Tibial artery (tissue), 4 donors: ENCODE measurements at regions not wholly inside any gene's neighbourhood (a gene's known extent, or its start where the extent isn't known, plus 50 kb on each side); places are given as distances from the start of the nearest gene placed in this dataset.
A peak's percentile ranks its signal among the peaks of the same experiment; 100 is the strongest.

Source experiments
- DNase-seq, 2 donors: peaks; one replicate each; pipeline ENCODE4 v3.0.0-alpha.2; 2019
- H3K27ac ChIP-seq, 2 donors: fragments of 200-600 bp; sonication (generic) in 1 of 2; 1 replicate in 1 of 2; 2 replicates in 1 of 2; pipeline ENCODE4 v1.5.1; 2018 to 2019; ENCODE audit warnings: mild to moderate bottlenecking in 1 of 2
- H3K27me3 ChIP-seq, 2 donors: fragments of 200-600 bp; sonication (generic) in 1 of 2; one replicate each; pipeline versions ENCODE4 v1.5.1 to v1.6.0; 2016 to 2019
- H3K36me3 ChIP-seq, 3 donors: fragments of 200-600 bp; sonication (generic) in 2 of 3; one replicate each; pipeline ENCODE4 v1.5.1; 2016 to 2019; ENCODE audit warnings: mild to moderate bottlenecking in 2 of 3
- H3K4me1 ChIP-seq, 4 donors: fragments of 200-600 bp; sonication (generic) in 2 of 4; 1 replicate in 3 of 4; 2 replicates in 1 of 4; pipeline ENCODE4 v1.5.1; 2016 to 2019
- H3K4me3 ChIP-seq, 2 donors: fragments of 200-600 bp; sonication (generic) in 1 of 2; 1 replicate in 1 of 2; 2 replicates in 1 of 2; pipeline ENCODE4 v1.5.1; 2018 to 2019; ENCODE audit warnings: mild to moderate bottlenecking in 2 of 2
- H3K9me3 ChIP-seq, 3 donors: fragments of 200-600 bp; sonication (generic) in 1 of 3; one replicate each; pipeline ENCODE4 v1.5.1; 2016 to 2019
- intact Hi-C: fragments of 100-400 bp; cut with DNase I; formaldehyde crosslinking; loops from one replicate; pipeline ENCODE4 v1.15.0; 2023; ENCODE audit warnings: low total_unique reads
- TF ChIP-seq, protein P1 (sequence below), 2 experiments: fragments of 200-600 bp in 1 of 2; fragments of 450-650 bp in 1 of 2; IDR thresholded peaks; one replicate each; pipeline ENCODE4 v1.5.1; 2017 to 2019; ENCODE audit warnings: antibody characterized with exemption in 2 of 2, mild to moderate bottlenecking in 1 of 2, moderate library complexity in 1 of 2

DNA sequence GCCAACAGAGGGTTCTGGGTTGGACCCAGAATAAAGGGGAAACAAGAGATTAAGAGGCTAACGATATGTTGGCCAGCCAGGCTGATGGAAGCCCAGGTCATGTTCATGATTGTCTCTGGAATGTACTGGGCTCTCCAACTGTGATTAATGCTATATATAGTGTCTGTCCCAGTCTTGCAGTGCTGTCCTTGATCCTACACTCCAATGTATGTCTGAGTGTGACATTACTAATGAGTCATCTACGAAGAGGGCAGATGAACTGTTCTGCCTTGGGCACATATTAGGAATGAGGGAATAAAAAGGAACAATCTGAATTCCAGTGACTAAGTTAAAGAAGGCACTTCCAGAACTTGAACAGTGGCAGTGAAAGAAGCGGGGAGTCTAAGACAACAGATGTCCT lies 142.1 kb downstream of the PDGFRA start:
- TF ChIP-seq, protein P1, sequence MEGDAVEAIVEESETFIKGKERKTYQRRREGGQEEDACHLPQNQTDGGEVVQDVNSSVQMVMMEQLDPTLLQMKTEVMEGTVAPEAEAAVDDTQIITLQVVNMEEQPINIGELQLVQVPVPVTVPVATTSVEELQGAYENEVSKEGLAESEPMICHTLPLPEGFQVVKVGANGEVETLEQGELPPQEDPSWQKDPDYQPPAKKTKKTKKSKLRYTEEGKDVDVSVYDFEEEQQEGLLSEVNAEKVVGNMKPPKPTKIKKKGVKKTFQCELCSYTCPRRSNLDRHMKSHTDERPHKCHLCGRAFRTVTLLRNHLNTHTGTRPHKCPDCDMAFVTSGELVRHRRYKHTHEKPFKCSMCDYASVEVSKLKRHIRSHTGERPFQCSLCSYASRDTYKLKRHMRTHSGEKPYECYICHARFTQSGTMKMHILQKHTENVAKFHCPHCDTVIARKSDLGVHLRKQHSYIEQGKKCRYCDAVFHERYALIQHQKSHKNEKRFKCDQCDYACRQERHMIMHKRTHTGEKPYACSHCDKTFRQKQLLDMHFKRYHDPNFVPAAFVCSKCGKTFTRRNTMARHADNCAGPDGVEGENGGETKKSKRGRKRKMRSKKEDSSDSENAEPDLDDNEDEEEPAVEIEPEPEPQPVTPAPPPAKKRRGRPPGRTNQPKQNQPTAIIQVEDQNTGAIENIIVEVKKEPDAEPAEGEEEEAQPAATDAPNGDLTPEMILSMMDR (IDR thresholded peaks at IDR 0.05), result no peak
- no peaks in the 10 kb centered on the region for H3K4me1 ChIP-seq
- no peaks in the 10 kb centered on the region for H3K36me3 ChIP-seq
- no peak overlapping the region for H3K27ac ChIP-seq
- intact Hi-C loops, result no loop called here
- H3K9me3 ChIP-seq, result no peaks in the 10 kb centered on the region
- no peak for DNase-seq
- no peak overlapping the region for H3K4me3 ChIP-seq
- no peaks in the 10 kb centered on the region for H3K27me3 ChIP-seq

DNA sequence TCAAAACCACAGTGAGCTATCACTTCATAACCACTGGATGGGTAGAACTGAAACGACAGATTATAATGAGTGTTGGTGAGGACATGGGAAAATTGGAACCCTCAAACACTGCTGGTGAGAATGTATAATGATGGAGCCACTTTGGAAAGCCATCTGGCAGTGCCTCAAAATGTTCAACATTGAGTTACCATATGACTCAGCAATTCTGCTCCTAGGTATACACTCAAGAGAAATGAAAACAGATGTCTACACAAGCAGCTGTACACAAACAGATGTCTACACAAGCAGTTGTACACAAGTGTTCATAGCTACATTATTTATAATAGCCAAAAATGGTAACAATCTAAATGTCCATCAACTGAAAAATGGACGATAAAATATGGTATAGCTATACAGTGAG lies 143.9 kb downstream of the PDGFRA start:
- Histone ChIP-seq H3K27ac (no peak overlapping the region), H3K27me3 (no peaks in the 10 kb centered on the region), H3K9me3 (no peaks in the 10 kb centered on the region), H3K36me3 (no peaks in the 10 kb centered on the region), H3K4me1 (no peaks in the 10 kb centered on the region), H3K4me3 (no peak overlapping the region)
- TF ChIP-seq, protein P1 (IDR thresholded peaks at IDR 0.05), result no peak
- no peak for DNase-seq
- intact Hi-C loops, result no loop called here

GRCh38 chr4:54373718-54374210 lies 144.7 kb downstream of the PDGFRA start:
- intact Hi-C loops, result no loop called here
- Histone ChIP-seq H3K27me3 (no peaks in the 10 kb centered on the region), H3K27ac (no peak overlapping the region), H3K36me3 (no peaks in the 10 kb centered on the region), H3K9me3 (no peaks in the 10 kb centered on the region), H3K4me1 (no peaks in the 10 kb centered on the region), H3K4me3 (no peak overlapping the region)
- TF ChIP-seq, protein P1 (IDR thresholded peaks at IDR 0.05), result no peak
- no peak for DNase-seq

DNA sequence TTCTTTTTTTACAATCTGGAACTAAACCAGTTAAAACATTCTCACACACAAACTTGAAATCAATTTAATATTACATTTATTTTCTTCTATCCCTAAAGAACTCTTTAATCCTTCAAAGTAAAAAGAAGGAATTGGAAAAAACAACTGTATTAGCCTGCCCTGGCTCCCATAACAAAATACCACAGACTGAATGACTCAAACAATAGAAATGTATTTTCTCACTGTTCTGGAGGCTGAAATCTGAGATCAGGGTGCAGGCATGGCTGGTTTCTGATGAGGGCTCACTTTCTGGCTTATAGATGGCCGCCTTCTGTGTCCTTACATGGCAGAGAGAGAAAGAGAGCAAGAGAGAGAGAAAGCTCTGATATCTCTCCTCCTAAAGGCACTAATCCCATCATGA lies 149.4 kb downstream of the PDGFRA start:
- H3K36me3 ChIP-seq, result no peaks in the 10 kb centered on the region
- H3K27me3 ChIP-seq, result no peaks in the 10 kb centered on the region
- H3K4me1 ChIP-seq, result no peaks in the 10 kb centered on the region
- intact Hi-C loops, result no loop called here
- no peak for DNase-seq
- no peak overlapping the region for H3K27ac ChIP-seq
- TF ChIP-seq, protein P1 (IDR thresholded peaks at IDR 0.05), result no peak
- H3K4me3 ChIP-seq, result no peak overlapping the region
- no peaks in the 10 kb centered on the region for H3K9me3 ChIP-seq

DNA sequence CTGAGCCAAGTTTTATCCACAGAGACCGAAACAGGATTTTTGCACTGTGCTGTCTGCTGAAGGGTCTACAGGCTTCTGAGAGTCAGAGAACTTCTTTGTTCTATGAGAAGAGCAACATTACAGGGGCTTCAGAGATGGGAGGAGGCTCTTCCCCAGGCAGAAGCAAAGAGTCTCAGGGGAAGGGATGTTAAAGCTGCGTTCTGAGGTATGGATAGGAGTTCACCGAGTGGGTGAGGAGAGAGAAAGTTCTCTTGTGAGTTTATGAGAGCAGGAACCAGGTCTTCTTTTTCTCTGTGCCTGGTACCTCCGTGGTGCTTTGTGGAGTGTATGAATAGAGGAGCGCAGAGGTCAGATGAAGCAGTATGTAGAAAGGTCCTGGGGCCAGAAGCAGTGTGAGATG lies 155.1 kb downstream of the PDGFRA start:
- Histone ChIP-seq H3K9me3 (no peaks in the 10 kb centered on the region), H3K27me3 (no peaks in the 10 kb centered on the region), H3K4me1 (no peaks in the 10 kb centered on the region), H3K4me3 (no peak overlapping the region), H3K27ac (no peak overlapping the region), H3K36me3 (no peaks in the 10 kb centered on the region)
- DNase-seq, result no peak
- intact Hi-C loops, result no loop called here
- TF ChIP-seq, protein P1 (IDR thresholded peaks at IDR 0.05), result no peak

GRCh38 chr4:54384563-54384962 lies 155.5 kb downstream of the PDGFRA start:
- H3K4me3 ChIP-seq, result no peak overlapping the region
- DNase-seq, result peak in 1 of 2 donors; percentile 31
- no peaks in the 10 kb centered on the region for H3K9me3 ChIP-seq
- TF ChIP-seq, protein P1 (IDR thresholded peaks at IDR 0.05), result peak; percentile 26 to 28
- H3K4me1 ChIP-seq, result no peaks in the 10 kb centered on the region
- no peak overlapping the region for H3K27ac ChIP-seq
- H3K27me3 ChIP-seq, result no peaks in the 10 kb centered on the region
- intact Hi-C loops, result no loop called here
- H3K36me3 ChIP-seq, result no peaks in the 10 kb centered on the region
